CD4-positive, alpha-beta T cell treated with Interleukin-4 for 4 hours (primary cell): ENCODE measurements at regions not wholly inside any gene's neighbourhood (a gene's known extent, or its start where the extent isn't known, plus 50 kb on each side); places are given as distances from the start of the nearest gene placed in this dataset.

Experiments used
- DNase-seq: peaks from one replicate; pipeline ENCODE4 v3.0.0-alpha.2; 2020

- no peak for DNase-seq
Observed at GRCh38 chr16:72501739-72502593, 330.0 kb upstream of the PMFBP1 start.

- DNase-seq, result no peak
Observed at GRCh38 chr16:72500545-72500944, 328.6 kb upstream of the PMFBP1 start.

- DNase-seq, result no peak
Observed at GRCh38 chr16:72493716-72494415, 321.9 kb upstream of the PMFBP1 start.

- DNase-seq, result no peak
Observed at GRCh38 chr16:72487283-72487682, 315.3 kb upstream of the PMFBP1 start.

- DNase-seq, result peak; percentile 32
Observed at GRCh38 chr16:72482695-72483094, 310.7 kb upstream of the PMFBP1 start.

GRCh38 chr16:72481419-72481818 is 309.5 kb upstream of the PMFBP1 start:
- DNase-seq, result peak; percentile 11

- DNase-seq, result no peak
Observed at GRCh38 chr16:72480911-72481310, 309.0 kb upstream of the PMFBP1 start.

- no peak for DNase-seq
Observed at GRCh38 chr16:72475688-72476087, 303.7 kb upstream of the PMFBP1 start.

- peak; percentile 37 for DNase-seq
Observed at GRCh38 chr16:72474501-72475123, 302.7 kb upstream of the PMFBP1 start.

GRCh38 chr16:72473631-72474030 is 301.7 kb upstream of the PMFBP1 start:
- DNase-seq, result no peak

- no peak for DNase-seq
Observed at GRCh38 chr16:72471317-72471924, 299.5 kb upstream of the PMFBP1 start.

- no peak for DNase-seq
Observed at GRCh38 chr16:72470541-72470940, 298.6 kb upstream of the PMFBP1 start.

- no peak for DNase-seq
Observed at GRCh38 chr16:72469932-72470331, 298.0 kb upstream of the PMFBP1 start.

- DNase-seq, result no peak
Observed at GRCh38 chr16:72468582-72468981, 296.6 kb upstream of the PMFBP1 start.

GRCh38 chr16:72467157-72467759 is 295.3 kb upstream of the PMFBP1 start:
- DNase-seq, result no peak

GRCh38 chr16:72464597-72465368 is 292.8 kb upstream of the PMFBP1 start:
- no peak for DNase-seq

- no peak for DNase-seq
Observed at GRCh38 chr16:72464052-72464451, 292.1 kb upstream of the PMFBP1 start.

- DNase-seq, result no peak
Observed at GRCh38 chr16:72458035-72458434, 286.1 kb upstream of the PMFBP1 start.

GRCh38 chr16:72457243-72457940 is 285.4 kb upstream of the PMFBP1 start:
- no peak for DNase-seq

GRCh38 chr16:72455743-72456659 is 284.0 kb upstream of the PMFBP1 start:
- DNase-seq, result no peak
